ENCODE measurements at regions not wholly inside any gene's neighbourhood (a gene's known extent, or its start where the extent isn't known, plus 50 kb on each side); places are given as distances from the start of the nearest gene placed in this dataset.

DNA sequence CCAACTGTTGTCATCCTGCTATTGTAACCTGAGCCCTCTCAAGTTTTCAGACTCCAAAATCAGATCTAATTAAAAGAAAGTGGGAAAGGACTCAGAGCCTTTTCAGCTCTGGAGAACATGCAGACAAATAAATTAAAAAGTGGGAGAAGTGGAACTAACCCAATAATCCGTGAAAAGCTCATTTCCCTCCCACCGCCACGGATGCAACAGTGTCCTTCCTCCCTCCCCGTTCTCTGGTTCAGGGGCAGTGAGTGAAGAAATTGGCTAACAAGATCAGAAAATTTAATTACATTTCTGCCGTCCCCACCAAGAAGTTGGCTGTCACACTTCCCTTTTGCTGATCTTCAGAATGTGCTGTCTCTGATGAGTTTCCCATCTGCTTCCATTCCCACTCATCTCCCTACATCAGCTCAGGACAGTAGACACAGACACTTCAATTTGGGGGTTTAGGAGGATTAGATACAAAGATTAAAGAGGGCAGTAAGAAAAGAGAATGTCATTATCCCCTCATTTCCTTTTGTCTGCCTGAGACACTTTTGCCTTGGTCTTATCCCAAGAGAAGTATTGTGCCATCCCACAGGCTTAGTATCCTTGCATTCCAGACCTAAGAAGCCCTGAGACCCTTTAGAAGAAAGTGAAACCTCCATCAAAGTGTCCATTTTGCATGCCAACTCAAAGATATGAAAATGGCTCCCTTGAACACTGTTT is 335.7 kb upstream of the PPP2R3A start:
- no peak for TF ChIP-seq CTCF (IDR thresholded peaks at IDR 0.05)
- H3K27me3 Mint-ChIP-seq (ENCODE audit: unreplicated experiment), result peaks cover 5% of the 10 kb centered on the region
- no peak overlapping the region for H3K27ac Mint-ChIP-seq (ENCODE audit: unreplicated experiment)
- H3K9me3 Mint-ChIP-seq (ENCODE audit: unreplicated experiment), result no peaks in the 10 kb centered on the region
- no peaks in the 10 kb centered on the region for H3K4me1 Mint-ChIP-seq (ENCODE audit: unreplicated experiment)
- H3K36me3 Mint-ChIP-seq (ENCODE audit: unreplicated experiment), result no peaks in the 10 kb centered on the region
- H3K4me3 Mint-ChIP-seq (ENCODE audit: unreplicated experiment), result no peak overlapping the region
- DNase-seq (ENCODE audit: extremely low spot score, unreplicated experiment), result no peak

DNA sequence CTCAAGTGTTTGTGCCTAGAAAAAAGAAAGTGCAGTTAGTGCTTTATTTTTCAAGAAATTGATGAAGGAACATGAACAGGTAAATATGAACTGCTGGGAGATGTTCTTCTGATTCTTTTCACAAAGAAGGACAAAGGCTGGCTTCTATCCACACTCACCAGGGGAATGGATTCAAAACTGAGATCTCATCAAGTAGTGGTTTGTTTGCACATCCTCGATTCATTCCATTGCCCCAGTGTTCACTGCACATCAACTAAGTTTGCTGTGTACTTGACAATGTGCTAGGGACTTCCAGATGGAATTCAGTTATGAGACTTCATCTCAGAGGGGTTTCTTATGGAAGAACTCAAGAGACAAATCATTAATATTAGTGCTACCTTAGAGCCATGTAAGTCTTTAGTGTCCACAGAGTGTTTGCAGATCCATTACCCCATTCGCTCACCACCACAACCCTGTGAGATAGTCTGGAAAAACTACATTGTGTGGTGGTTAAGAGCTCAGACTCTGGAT is 332.9 kb upstream of the PPP2R3A start:
- no peak overlapping the region for H3K27ac Mint-ChIP-seq (ENCODE audit: unreplicated experiment)
- H3K36me3 Mint-ChIP-seq (ENCODE audit: unreplicated experiment), result no peaks in the 10 kb centered on the region
- H3K4me1 Mint-ChIP-seq (ENCODE audit: unreplicated experiment), result no peaks in the 10 kb centered on the region

GRCh38 chr3:135633078-135633477 is 332.4 kb upstream of the PPP2R3A start:
- Mint-ChIP-seq H3K9me3 (ENCODE audit: unreplicated experiment) (no peaks in the 10 kb centered on the region), H3K36me3 (ENCODE audit: unreplicated experiment) (no peaks in the 10 kb centered on the region), H3K4me1 (ENCODE audit: unreplicated experiment) (no peaks in the 10 kb centered on the region), H3K4me3 (ENCODE audit: unreplicated experiment) (no peak overlapping the region), H3K27ac (ENCODE audit: unreplicated experiment) (no peak overlapping the region), H3K27me3 (ENCODE audit: unreplicated experiment) (peaks cover 4% of the 10 kb centered on the region)
- no peak for TF ChIP-seq CTCF (IDR thresholded peaks at IDR 0.05)
- DNase-seq (ENCODE audit: extremely low spot score, unreplicated experiment), result no peak

More for the DNA sequence above, 332.9 kb upstream of the PPP2R3A start:
- no peaks in the 10 kb centered on the region for H3K9me3 Mint-ChIP-seq (ENCODE audit: unreplicated experiment)
- H3K27me3 Mint-ChIP-seq (ENCODE audit: unreplicated experiment), result peaks cover 5% of the 10 kb centered on the region
- H3K4me3 Mint-ChIP-seq (ENCODE audit: unreplicated experiment), result no peak overlapping the region
- no peak for TF ChIP-seq CTCF (IDR thresholded peaks at IDR 0.05)
- no peak for DNase-seq (ENCODE audit: extremely low spot score, unreplicated experiment)

DNA sequence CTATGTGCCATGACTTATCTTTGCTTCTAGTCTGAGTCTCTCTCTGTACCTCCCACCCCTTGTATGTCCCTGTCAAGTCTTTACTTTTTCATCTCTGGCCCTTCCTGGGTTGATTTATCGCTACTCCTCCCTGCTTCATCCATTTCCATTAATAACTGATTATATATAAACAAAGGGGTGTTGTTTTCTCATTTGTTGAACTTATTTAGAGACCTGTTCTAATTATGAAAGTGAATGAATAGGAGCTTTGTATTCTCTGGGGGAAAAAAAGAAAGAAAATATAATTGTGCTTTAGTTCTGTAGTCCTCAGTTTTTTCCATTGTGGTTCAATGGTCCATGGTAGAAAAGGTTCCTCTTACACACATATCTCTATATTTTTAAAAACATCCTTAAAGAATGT is 328.9 kb upstream of the PPP2R3A start:
- Mint-ChIP-seq H3K36me3 (ENCODE audit: unreplicated experiment) (no peaks in the 10 kb centered on the region), H3K27ac (ENCODE audit: unreplicated experiment) (no peak overlapping the region), H3K27me3 (ENCODE audit: unreplicated experiment) (no peaks in the 10 kb centered on the region), H3K9me3 (ENCODE audit: unreplicated experiment) (peaks cover 4% of the 10 kb centered on the region), H3K4me3 (ENCODE audit: unreplicated experiment) (no peak overlapping the region), H3K4me1 (ENCODE audit: unreplicated experiment) (no peaks in the 10 kb centered on the region)
- no peak for TF ChIP-seq CTCF (IDR thresholded peaks at IDR 0.05)
- no peak for DNase-seq (ENCODE audit: extremely low spot score, unreplicated experiment)

- Mint-ChIP-seq H3K4me1 (ENCODE audit: unreplicated experiment) (no peaks in the 10 kb centered on the region), H3K4me3 (ENCODE audit: unreplicated experiment) (no peak overlapping the region), H3K27me3 (ENCODE audit: unreplicated experiment) (no peaks in the 10 kb centered on the region), H3K9me3 (ENCODE audit: unreplicated experiment) (peaks cover 4% of the 10 kb centered on the region), H3K36me3 (ENCODE audit: unreplicated experiment) (no peaks in the 10 kb centered on the region), H3K27ac (ENCODE audit: unreplicated experiment) (no peak overlapping the region)
- DNase-seq (ENCODE audit: extremely low spot score, unreplicated experiment), result no peak
- TF ChIP-seq CTCF (IDR thresholded peaks at IDR 0.05), result no peak
Measured at GRCh38 chr3:135637013-135637412, 328.5 kb upstream of the PPP2R3A start.

All from osteocyte (in vitro differentiated cells).